K562 (cell line): ENCODE measurements at regions not wholly inside any gene's neighbourhood (a gene's known extent, or its start where the extent isn't known, plus 50 kb on each side); places are given as distances from the start of the nearest gene placed in this dataset.

Source experiments
- ATAC-seq: fragments of 200-7000 bp; cut with Tn5 transposase; 3 replicates; pipeline ENCODE4 v1.9.1; 2020; ENCODE audit warnings: moderate library complexity
- BruUV-seq: library from RNA; stranded (reverse); fragments of 400-500 nt; replicated peaks from 2 replicates; lab custom pipeline; 2021; lab: Mats Ljungman, UMichigan
- CTCF ChIA-PET: fragments of 300-600 bp; formaldehyde crosslinking; extraction: SDS; loops from one replicate; lab custom pipeline; 2021; ENCODE audit warnings: low intra/inter-chr PET ratio; lab: Yijun Ruan, JAX
- POLR2A ChIA-PET: fragments of 300-600, 350-650 bp; sonication (Branson Sonifier 250); formaldehyde crosslinking; extraction: SDS; loops from one replicate; lab custom pipeline; 2021; ENCODE audit warnings: antibody characterized with exemption, inconsistent platforms; lab: Yijun Ruan, JAX
- DNase-seq, 4 experiments: peaks; one replicate each; pipeline versions ENCODE4 v3.0.0 to v3.0.0-alpha.2; 2011 to 2018; ENCODE audit warnings: low spot score in 3 of 4, mixed read lengths in 3 of 4; ENCODE audit errors: extremely low read depth in 1 of 4
- FAIRE-seq: peaks from 2 replicates; lab custom pipeline; 2011; peaks lifted over from hg19 to GRCh38; lab: Jason Lieb, UNC
- H2AFZ ChIP-seq: 2 replicates; pipeline ENCODE4 v1.6.0; 2011; ENCODE audit warnings: low read depth, low read length, control low read depth, inconsistent platforms
- H3K27ac ChIP-seq: fragments of 200-600 bp; 3 replicates; pipeline ENCODE4 v1.8.0; 2011; ENCODE audit warnings: low read depth, mild to moderate bottlenecking, control low read depth, inconsistent platforms, low read length, moderate library complexity, mixed read lengths; ENCODE audit errors: extremely low read depth
- H3K27me3 ChIP-seq, 2 experiments: fragments of 300-600 bp in 1 of 2; 2 replicates in 1 of 2; 3 replicates in 1 of 2; pipeline versions ENCODE4 v1.6.0 to v1.8.0; 2011; ENCODE audit warnings: inconsistent platforms in 2 of 2, low read length in 2 of 2, mild to moderate bottlenecking in 1 of 2, mixed read lengths in 1 of 2, moderate library complexity in 1 of 2; ENCODE audit not compliant: control insufficient read depth in 2 of 2, insufficient read depth in 2 of 2
- H3K36me3 ChIP-seq: fragments of 300-600 bp; 3 replicates; pipeline ENCODE4 v1.8.0; 2011; ENCODE audit warnings: mild to moderate bottlenecking, low read length, inconsistent platforms; ENCODE audit not compliant: control insufficient read depth, insufficient read depth
- H3K4me1 ChIP-seq, 2 experiments: fragments of 200-600 bp in 1 of 2; replicated peaks in 1 of 2; 2 replicates in 1 of 2; 3 replicates in 1 of 2; pipeline versions ENCODE4 v1.5.1 to v1.8.0; 2011; ENCODE audit warnings: inconsistent platforms in 2 of 2, low read length in 2 of 2, mild to moderate bottlenecking in 1 of 2, mixed read lengths in 1 of 2, moderate library complexity in 1 of 2; ENCODE audit not compliant: control insufficient read depth in 2 of 2, insufficient read depth in 2 of 2
- H3K4me2 ChIP-seq: 2 replicates; pipeline ENCODE4 v1.6.1; 2011; ENCODE audit warnings: low read length, control low read depth, inconsistent platforms, mixed read lengths; ENCODE audit not compliant: insufficient read depth
- H3K4me3 ChIP-seq: fragments of 200-600 bp; sonication (generic), shearing (Covaris generic); 2 replicates; pipeline ENCODE4 v1.5.1; 2016; ENCODE audit warnings: control low read depth, inconsistent platforms
- H3K79me2 ChIP-seq: fragments of 200-600 bp; 3 replicates; pipeline ENCODE4 v1.8.0; 2011; ENCODE audit warnings: low read length, inconsistent platforms; ENCODE audit not compliant: control insufficient read depth, insufficient read depth
- H3K9ac ChIP-seq, 2 experiments: 2 replicates each; pipeline versions ENCODE4 v1.6.0 to v1.6.1; 2011; ENCODE audit warnings: low read depth in 2 of 2, low read length in 2 of 2, control low read depth in 1 of 2, inconsistent platforms in 1 of 2, mild to moderate bottlenecking in 1 of 2, mixed read lengths in 1 of 2; ENCODE audit not compliant: insufficient read depth in 1 of 2
- H3K9me1 ChIP-seq: one replicate; pipeline ENCODE4 v1.6.0; 2011; ENCODE audit warnings: inconsistent platforms, mild to moderate bottlenecking, low read length, moderate library complexity; ENCODE audit not compliant: control insufficient read depth, insufficient read depth
- H3K9me3 ChIP-seq: replicated peaks from 2 replicates; pipeline ENCODE4 v1.5.1; 2011; ENCODE audit warnings: low read depth, low read length, inconsistent platforms; ENCODE audit not compliant: control insufficient read depth, insufficient read depth
- H4K20me1 ChIP-seq: replicated peaks from 2 replicates; pipeline ENCODE4 v1.6.1; 2011; ENCODE audit warnings: low read length, inconsistent platforms, mixed read lengths; ENCODE audit not compliant: control insufficient read depth, insufficient read depth
- BRD4 ChIP-seq: fragments of 200-600 bp; sonication (generic); IDR thresholded peaks from 2 replicates; pipeline ENCODE4 v1.6.1; 2017; ENCODE audit warnings: inconsistent platforms
- HDAC6 ChIP-seq: IDR thresholded peaks from 2 replicates; pipeline ENCODE4 v1.6.1; 2012; ENCODE audit warnings: low read depth, mild to moderate bottlenecking, control low read depth, inconsistent platforms, low read length, moderate library complexity
- MAZ ChIP-seq, 2 experiments: fragments of 450-650 bp in 1 of 2; sonication (generic) in 1 of 2; formaldehyde crosslinking; IDR thresholded peaks in 1 of 2; conservative IDR thresholded peaks in 1 of 2; 2 replicates each; pipeline versions ENCODE4 v1.4.0 to v1.5.0; 2020; ENCODE audit warnings: mild to moderate bottlenecking in 1 of 2, missing genetic modification reagents in 1 of 2
- SNIP1 ChIP-seq: fragments of 450-650 bp; IDR thresholded peaks from 2 replicates; pipeline ENCODE4 v1.7.1; 2017; ENCODE audit warnings: low read depth, mild to moderate bottlenecking
- SRSF7 ChIP-seq: fragments of 200-400 bp; formaldehyde crosslinking; optimal IDR thresholded peaks from 2 replicates; pipeline ENCODE3; 2017; ENCODE audit warnings: mild to moderate bottlenecking, low read depth, low read length
- TFAM ChIP-seq: fragments of 250-450 bp; sonication (Bioruptor Pico); conservative IDR thresholded peaks from 2 replicates; pipeline ENCODE4 v1.5.0; 2021; ENCODE audit warnings: mild to moderate bottlenecking, moderate library complexity
- ZNF263 ChIP-seq: sonication (generic); formaldehyde crosslinking; IDR thresholded peaks from 2 replicates; pipeline ENCODE4 v1.8.0; 2022; ENCODE audit warnings: mild to moderate bottlenecking, missing genetic modification reagents, borderline replicate concordance
- WGBS: fragments of 100-300 bp; shearing (Covaris generic); methylation state at CpG from one replicate; pipeline ENCODE4 v1.1.6; 2016; ENCODE audit warnings: low coverage, mixed read lengths; ENCODE audit not compliant: insufficient coverage; ENCODE audit errors: missing lambda C conversion rate; 5-methylcytosine and 5-hydroxymethylcytosine counted together
- in situ Hi-C: fragments of 300-500 bp; cut with MboI; formaldehyde crosslinking; loops from 4 replicates; pipeline ENCODE4 v1.15.0; 2018; ENCODE audit warnings: inconsistent platforms, mixed read lengths
- intact Hi-C: fragments of 100-400 bp; cut with micrococcal nuclease; formaldehyde crosslinking; loops from 2 replicates; pipeline ENCODE4 v1.14.2; 2022
- TF ChIP-seq, protein P1 (sequence below): sonication (generic); formaldehyde crosslinking; IDR thresholded peaks from 2 replicates; pipeline ENCODE4 v1.8.1; 2023; ENCODE audit warnings: missing genetic modification reagents, mild to moderate bottlenecking, borderline replicate concordance
- TF ChIP-seq, protein P2 (sequence below): sonication (generic); formaldehyde crosslinking; IDR thresholded peaks from 2 replicates; pipeline ENCODE4 v1.9.0; 2022; ENCODE audit warnings: mild to moderate bottlenecking, missing genetic modification reagents
- TF ChIP-seq, protein P3 (sequence below): fragments of 250-450 bp; sonication (Bioruptor Pico); IDR thresholded peaks from 2 replicates; pipeline ENCODE4 v1.5.0; 2021

DNA sequence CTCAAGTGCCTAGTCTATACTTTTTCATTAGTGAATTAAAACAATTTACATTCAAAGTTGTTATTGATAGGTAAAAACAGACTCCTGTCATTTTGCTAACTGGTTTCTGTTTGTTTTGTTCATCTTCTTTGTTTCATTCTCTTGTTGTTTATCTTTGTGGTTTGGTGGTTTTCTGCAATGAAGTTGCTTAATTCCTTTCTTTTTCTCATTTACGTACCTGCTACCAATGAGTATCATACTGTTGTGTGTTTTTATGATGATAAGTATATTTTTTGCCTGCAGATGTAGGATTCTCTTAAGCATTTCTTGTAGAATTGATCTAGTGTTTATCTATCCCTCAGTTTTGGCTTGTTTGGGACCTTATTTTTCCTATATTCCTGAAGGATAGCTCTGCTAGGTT is 2230.0 kb downstream of the MAT2B start:
- in situ Hi-C loops = no loop called here
- no peaks in the 10 kb centered on the region for H3K79me2 ChIP-seq

More for the DNA sequence above, 2230.0 kb downstream of the MAT2B start:
- Histone ChIP-seq H3K9me3 (no peaks in the 10 kb centered on the region; the same call in 1 of the 2 replicates), H3K9me1 (no peaks in the 10 kb centered on the region), H2AFZ (no peak overlapping the region), H3K27ac (no peak overlapping the region), H3K4me1 (no peaks in the 10 kb centered on the region), H3K4me2 (no peak overlapping the region), H3K4me3 (no peak overlapping the region), H4K20me1 (no peaks in the 10 kb centered on the region)
- WGBS = 7% methylated on average over 1 of the region's 1 CpG
- no TSS peak for BruUV-seq
- FAIRE-seq = no peak
- CTCF ChIA-PET = no interaction called here
- intact Hi-C loops = no loop called here
- TF ChIP-seq, protein P1, sequence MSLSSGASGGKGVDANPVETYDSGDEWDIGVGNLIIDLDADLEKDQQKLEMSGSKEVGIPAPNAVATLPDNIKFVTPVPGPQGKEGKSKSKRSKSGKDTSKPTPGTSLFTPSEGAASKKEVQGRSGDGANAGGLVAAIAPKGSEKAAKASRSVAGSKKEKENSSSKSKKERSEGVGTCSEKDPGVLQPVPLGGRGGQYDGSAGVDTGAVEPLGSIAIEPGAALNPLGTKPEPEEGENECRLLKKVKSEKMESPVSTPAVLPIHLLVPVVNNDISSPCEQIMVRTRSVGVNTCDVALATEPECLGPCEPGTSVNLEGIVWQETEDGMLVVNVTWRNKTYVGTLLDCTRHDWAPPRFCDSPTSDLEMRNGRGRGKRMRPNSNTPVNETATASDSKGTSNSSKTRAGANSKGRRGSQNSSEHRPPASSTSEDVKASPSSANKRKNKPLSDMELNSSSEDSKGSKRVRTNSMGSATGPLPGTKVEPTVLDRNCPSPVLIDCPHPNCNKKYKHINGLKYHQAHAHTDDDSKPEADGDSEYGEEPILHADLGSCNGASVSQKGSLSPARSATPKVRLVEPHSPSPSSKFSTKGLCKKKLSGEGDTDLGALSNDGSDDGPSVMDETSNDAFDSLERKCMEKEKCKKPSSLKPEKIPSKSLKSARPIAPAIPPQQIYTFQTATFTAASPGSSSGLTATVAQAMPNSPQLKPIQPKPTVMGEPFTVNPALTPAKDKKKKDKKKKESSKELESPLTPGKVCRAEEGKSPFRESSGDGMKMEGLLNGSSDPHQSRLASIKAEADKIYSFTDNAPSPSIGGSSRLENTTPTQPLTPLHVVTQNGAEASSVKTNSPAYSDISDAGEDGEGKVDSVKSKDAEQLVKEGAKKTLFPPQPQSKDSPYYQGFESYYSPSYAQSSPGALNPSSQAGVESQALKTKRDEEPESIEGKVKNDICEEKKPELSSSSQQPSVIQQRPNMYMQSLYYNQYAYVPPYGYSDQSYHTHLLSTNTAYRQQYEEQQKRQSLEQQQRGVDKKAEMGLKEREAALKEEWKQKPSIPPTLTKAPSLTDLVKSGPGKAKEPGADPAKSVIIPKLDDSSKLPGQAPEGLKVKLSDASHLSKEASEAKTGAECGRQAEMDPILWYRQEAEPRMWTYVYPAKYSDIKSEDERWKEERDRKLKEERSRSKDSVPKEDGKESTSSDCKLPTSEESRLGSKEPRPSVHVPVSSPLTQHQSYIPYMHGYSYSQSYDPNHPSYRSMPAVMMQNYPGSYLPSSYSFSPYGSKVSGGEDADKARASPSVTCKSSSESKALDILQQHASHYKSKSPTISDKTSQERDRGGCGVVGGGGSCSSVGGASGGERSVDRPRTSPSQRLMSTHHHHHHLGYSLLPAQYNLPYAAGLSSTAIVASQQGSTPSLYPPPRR (CRISPR knock-in tag) = no peak
- no peak for TF ChIP-seq HDAC6
- TF ChIP-seq TFAM (CRISPR knock-in tag) = no peak
- TF ChIP-seq SRSF7 = no peak
- TF ChIP-seq BRD4 = no peak
- TF ChIP-seq, protein P2, sequence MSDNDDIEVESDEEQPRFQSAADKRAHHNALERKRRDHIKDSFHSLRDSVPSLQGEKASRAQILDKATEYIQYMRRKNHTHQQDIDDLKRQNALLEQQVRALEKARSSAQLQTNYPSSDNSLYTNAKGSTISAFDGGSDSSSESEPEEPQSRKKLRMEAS = no peak
- TF ChIP-seq, protein P3, sequence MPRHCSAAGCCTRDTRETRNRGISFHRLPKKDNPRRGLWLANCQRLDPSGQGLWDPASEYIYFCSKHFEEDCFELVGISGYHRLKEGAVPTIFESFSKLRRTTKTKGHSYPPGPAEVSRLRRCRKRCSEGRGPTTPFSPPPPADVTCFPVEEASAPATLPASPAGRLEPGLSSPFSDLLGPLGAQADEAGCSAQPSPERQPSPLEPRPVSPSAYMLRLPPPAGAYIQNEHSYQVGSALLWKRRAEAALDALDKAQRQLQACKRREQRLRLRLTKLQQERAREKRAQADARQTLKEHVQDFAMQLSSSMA = no peak
- TF ChIP-seq SNIP1 = no peak
- TF ChIP-seq ZNF263 (CRISPR knock-in tag) = no peak
- no peak for TF ChIP-seq MAZ (CRISPR knock-in tag; conservative IDR thresholded peaks at IDR 0.05 in 1 of 2, IDR thresholded peaks at IDR 0.05 in 1 of 2)
- TF ChIP-seq, all 486 proteins: peak for 0
- no peak overlapping the region for H3K9ac ChIP-seq
- DNase-seq (no peak), ATAC-seq (no peak)
- no peaks in the 10 kb centered on the region for H3K27me3 ChIP-seq
- H3K36me3 ChIP-seq = no peaks in the 10 kb centered on the region
- POLR2A ChIA-PET = no interaction called here
